ENCODE measurements at regions not wholly inside any gene's neighbourhood (a gene's known extent, or its start where the extent isn't known, plus 50 kb on each side); places are given as distances from the start of the nearest gene placed in this dataset.

DNA sequence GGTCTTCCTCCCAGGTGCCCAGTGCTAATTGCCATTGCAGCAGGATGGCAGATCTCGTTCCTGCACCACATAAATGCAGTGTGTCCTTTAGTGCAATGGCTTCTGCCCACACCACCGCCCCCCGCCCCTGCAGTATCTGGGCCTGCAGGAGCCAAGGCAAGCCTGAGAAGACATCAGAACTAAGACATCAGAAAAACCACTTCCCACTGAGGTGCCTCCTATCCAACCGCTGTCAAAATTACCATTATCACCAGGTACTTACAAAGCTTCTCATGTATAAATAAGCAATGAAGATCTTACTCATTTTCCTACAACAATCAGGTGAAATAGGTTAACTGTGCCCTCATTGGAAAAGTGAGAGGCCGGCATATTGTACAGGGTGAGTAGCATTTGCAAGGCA lies 228.8 kb downstream of the FBXO15 start:
- H3K4me1 Mint-ChIP-seq (ENCODE audit: low read depth) = peaks cover 2% of the 10 kb centered on the region
- no peaks in the 10 kb centered on the region for H3K27me3 Mint-ChIP-seq (ENCODE audit: low read depth)
- H3K27ac Mint-ChIP-seq = no peak overlapping the region
- H3K36me3 Mint-ChIP-seq (ENCODE audit: low read depth) = peaks cover 2% of the 10 kb centered on the region
- H3K9me3 Mint-ChIP-seq = no peaks in the 10 kb centered on the region
- H3K4me3 Mint-ChIP-seq = no peak overlapping the region

- no peaks in the 10 kb centered on the region for H3K36me3 Mint-ChIP-seq (ENCODE audit: low read depth)
- H3K9me3 Mint-ChIP-seq = no peaks in the 10 kb centered on the region
- no peak overlapping the region for H3K4me3 Mint-ChIP-seq
- H3K27ac Mint-ChIP-seq = no peak overlapping the region
- H3K4me1 Mint-ChIP-seq (ENCODE audit: low read depth) = peaks cover 2% of the 10 kb centered on the region
- no peaks in the 10 kb centered on the region for H3K27me3 Mint-ChIP-seq (ENCODE audit: low read depth)
Measured at GRCh38 chr18:73917046-73917445, 230.6 kb downstream of the FBXO15 start.

- Mint-ChIP-seq H3K27me3 (ENCODE audit: low read depth) (no peaks in the 10 kb centered on the region), H3K9me3 (no peaks in the 10 kb centered on the region), H3K4me3 (no peak overlapping the region), H3K4me1 (ENCODE audit: low read depth) (peaks cover 2% of the 10 kb centered on the region), H3K36me3 (ENCODE audit: low read depth) (no peaks in the 10 kb centered on the region), H3K27ac (no peak overlapping the region)
Measured at GRCh38 chr18:73913505-73913904, 234.1 kb downstream of the FBXO15 start.

GRCh38 chr18:73908323-73908722 lies 239.3 kb downstream of the FBXO15 start:
- Mint-ChIP-seq H3K9me3 (no peaks in the 10 kb centered on the region), H3K36me3 (ENCODE audit: low read depth) (peaks cover 1% of the 10 kb centered on the region), H3K27ac (no peak overlapping the region), H3K4me3 (no peak overlapping the region), H3K4me1 (ENCODE audit: low read depth) (no peaks in the 10 kb centered on the region), H3K27me3 (ENCODE audit: low read depth) (peaks cover 4% of the 10 kb centered on the region)

DNA sequence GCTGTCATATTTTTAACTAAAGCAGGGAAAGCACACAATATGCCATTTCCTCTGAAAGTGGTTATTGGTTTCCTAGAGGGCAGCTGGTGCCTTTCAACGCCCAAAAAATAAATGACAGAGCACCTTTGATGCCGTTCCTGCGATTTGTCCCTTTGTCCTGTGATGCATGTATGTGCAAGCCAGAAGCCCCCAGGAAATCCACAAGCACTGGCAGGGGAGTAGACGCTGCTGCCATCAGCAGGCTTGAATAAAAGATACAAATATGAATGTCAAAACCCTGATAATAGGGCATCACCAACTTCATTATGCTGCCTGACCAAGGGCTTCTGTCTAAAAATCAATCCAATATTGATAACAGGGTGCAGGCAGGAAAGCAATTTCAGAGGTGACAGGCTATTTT lies 246.1 kb downstream of the FBXO15 start:
- Mint-ChIP-seq H3K27me3 (ENCODE audit: low read depth) (peaks cover 3% of the 10 kb centered on the region), H3K27ac (no peak overlapping the region), H3K9me3 (no peaks in the 10 kb centered on the region), H3K36me3 (ENCODE audit: low read depth) (peaks cover 1% of the 10 kb centered on the region), H3K4me3 (no peak overlapping the region), H3K4me1 (ENCODE audit: low read depth) (no peaks in the 10 kb centered on the region)

DNA sequence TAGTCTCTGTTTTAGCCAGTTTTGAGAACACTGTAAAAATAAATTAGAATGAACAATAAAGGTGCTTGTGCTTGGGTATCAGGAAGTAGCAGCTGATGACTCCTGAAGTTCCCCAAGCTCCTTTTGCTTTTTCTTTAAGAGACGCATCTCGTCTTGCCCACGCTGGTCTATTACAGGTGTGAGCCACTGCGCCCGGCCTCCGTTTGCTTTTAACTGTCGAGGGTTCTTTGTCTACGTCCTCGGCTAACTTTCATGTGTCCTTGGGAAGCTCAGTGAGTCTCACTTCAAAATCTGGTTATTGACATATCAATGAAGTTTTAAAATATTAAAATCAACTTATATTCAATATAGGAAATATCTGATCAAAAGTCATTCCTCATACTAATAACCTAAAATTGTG lies 246.5 kb downstream of the FBXO15 start:
- H3K36me3 Mint-ChIP-seq (ENCODE audit: low read depth) = no peaks in the 10 kb centered on the region
- H3K4me1 Mint-ChIP-seq (ENCODE audit: low read depth) = no peaks in the 10 kb centered on the region
- no peaks in the 10 kb centered on the region for H3K27me3 Mint-ChIP-seq (ENCODE audit: low read depth)
- H3K9me3 Mint-ChIP-seq = no peaks in the 10 kb centered on the region
- no peak overlapping the region for H3K4me3 Mint-ChIP-seq
- no peak overlapping the region for H3K27ac Mint-ChIP-seq

DNA sequence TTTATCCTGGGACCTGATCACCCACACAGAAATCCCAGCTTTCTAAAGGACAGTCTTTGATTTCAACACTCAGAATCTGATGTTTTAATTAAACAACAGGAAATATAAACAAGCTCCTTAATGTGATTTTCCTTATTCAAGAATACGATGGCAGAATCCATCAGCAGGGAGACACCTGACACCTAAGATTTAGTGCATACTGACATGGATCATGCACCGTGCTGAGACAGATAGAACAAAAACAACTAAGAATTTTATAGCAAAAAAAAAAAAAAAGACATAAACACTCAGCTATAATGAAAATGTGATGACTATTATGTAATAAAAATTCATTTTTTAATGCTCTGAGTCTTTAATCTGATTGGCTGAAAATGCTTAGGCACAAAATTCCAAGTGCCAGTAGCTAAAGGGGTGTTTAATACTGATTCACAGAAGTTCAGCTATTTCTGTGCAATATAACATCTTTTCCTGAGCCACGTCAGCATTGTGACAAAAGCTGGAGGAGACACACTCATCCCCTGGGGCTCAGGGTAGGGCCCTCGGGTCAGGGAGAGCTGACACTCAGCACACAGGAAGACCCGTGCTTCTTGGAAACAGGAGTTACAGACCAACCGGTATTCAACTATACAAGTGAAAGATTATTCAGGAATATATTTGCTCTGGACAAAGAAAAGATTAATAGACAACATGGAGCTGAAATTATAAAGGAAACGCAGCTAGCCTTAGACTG lies 247.4 kb downstream of the FBXO15 start:
- Mint-ChIP-seq H3K9me3 (no peaks in the 10 kb centered on the region), H3K27me3 (ENCODE audit: low read depth) (no peaks in the 10 kb centered on the region), H3K4me3 (no peak overlapping the region), H3K4me1 (ENCODE audit: low read depth) (no peaks in the 10 kb centered on the region), H3K27ac (no peak overlapping the region), H3K36me3 (ENCODE audit: low read depth) (no peaks in the 10 kb centered on the region)

DNA sequence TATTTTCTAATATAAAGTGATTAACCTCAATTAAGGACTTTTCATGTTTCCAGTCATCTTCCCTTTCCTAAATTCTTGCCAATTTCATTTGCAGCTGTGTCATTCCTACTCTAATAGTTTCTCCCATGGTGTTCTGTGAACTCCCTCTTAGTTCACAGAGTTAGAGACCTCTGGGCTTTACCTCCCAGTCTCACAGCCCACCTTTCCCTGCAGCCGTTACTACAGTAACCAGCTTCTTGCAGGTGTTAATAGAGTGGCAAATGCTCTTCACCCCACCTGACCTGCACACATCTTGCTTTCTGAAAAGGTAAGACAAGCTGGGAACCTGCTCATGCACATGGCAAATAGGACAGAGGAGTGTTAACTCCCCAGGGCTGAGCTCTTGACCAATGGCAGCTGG lies 250.1 kb downstream of the FBXO15 start:
- Mint-ChIP-seq H3K27me3 (ENCODE audit: low read depth) (no peaks in the 10 kb centered on the region), H3K9me3 (no peaks in the 10 kb centered on the region), H3K36me3 (ENCODE audit: low read depth) (no peaks in the 10 kb centered on the region), H3K4me3 (no peak overlapping the region), H3K27ac (no peak overlapping the region), H3K4me1 (ENCODE audit: low read depth) (no peaks in the 10 kb centered on the region)

GRCh38 chr18:73896685-73897084 lies 250.9 kb downstream of the FBXO15 start:
- H3K9me3 Mint-ChIP-seq = no peaks in the 10 kb centered on the region
- no peak overlapping the region for H3K4me3 Mint-ChIP-seq
- H3K4me1 Mint-ChIP-seq (ENCODE audit: low read depth) = no peaks in the 10 kb centered on the region
- H3K27me3 Mint-ChIP-seq (ENCODE audit: low read depth) = no peaks in the 10 kb centered on the region
- no peaks in the 10 kb centered on the region for H3K36me3 Mint-ChIP-seq (ENCODE audit: low read depth)
- no peak overlapping the region for H3K27ac Mint-ChIP-seq

GRCh38 chr18:73895701-73896100 lies 251.9 kb downstream of the FBXO15 start:
- H3K4me3 Mint-ChIP-seq = no peak overlapping the region
- no peak overlapping the region for H3K27ac Mint-ChIP-seq
- H3K9me3 Mint-ChIP-seq = no peaks in the 10 kb centered on the region
- H3K27me3 Mint-ChIP-seq (ENCODE audit: low read depth) = no peaks in the 10 kb centered on the region
- H3K36me3 Mint-ChIP-seq (ENCODE audit: low read depth) = no peaks in the 10 kb centered on the region
- H3K4me1 Mint-ChIP-seq (ENCODE audit: low read depth) = no peaks in the 10 kb centered on the region

- H3K4me3 Mint-ChIP-seq = no peak overlapping the region
- no peaks in the 10 kb centered on the region for H3K9me3 Mint-ChIP-seq
- H3K27me3 Mint-ChIP-seq (ENCODE audit: low read depth) = no peaks in the 10 kb centered on the region
- no peaks in the 10 kb centered on the region for H3K36me3 Mint-ChIP-seq (ENCODE audit: low read depth)
- H3K27ac Mint-ChIP-seq = no peak overlapping the region
- no peaks in the 10 kb centered on the region for H3K4me1 Mint-ChIP-seq (ENCODE audit: low read depth)
Measured at GRCh38 chr18:73893880-73894279, 253.8 kb downstream of the FBXO15 start.

GRCh38 chr18:73891572-73892421 lies 255.8 kb downstream of the FBXO15 start:
- Mint-ChIP-seq H3K27me3 (ENCODE audit: low read depth) (no peaks in the 10 kb centered on the region), H3K36me3 (ENCODE audit: low read depth) (no peaks in the 10 kb centered on the region), H3K4me3 (no peak overlapping the region), H3K27ac (no peak overlapping the region), H3K4me1 (ENCODE audit: low read depth) (no peaks in the 10 kb centered on the region), H3K9me3 (no peaks in the 10 kb centered on the region)

GRCh38 chr18:73888565-73888964 lies 259.1 kb downstream of the FBXO15 start:
- H3K4me1 Mint-ChIP-seq (ENCODE audit: low read depth) = no peaks in the 10 kb centered on the region
- H3K9me3 Mint-ChIP-seq = no peaks in the 10 kb centered on the region
- no peak overlapping the region for H3K27ac Mint-ChIP-seq
- H3K36me3 Mint-ChIP-seq (ENCODE audit: low read depth) = no peaks in the 10 kb centered on the region
- H3K27me3 Mint-ChIP-seq (ENCODE audit: low read depth) = no peaks in the 10 kb centered on the region
- H3K4me3 Mint-ChIP-seq = no peak overlapping the region

DNA sequence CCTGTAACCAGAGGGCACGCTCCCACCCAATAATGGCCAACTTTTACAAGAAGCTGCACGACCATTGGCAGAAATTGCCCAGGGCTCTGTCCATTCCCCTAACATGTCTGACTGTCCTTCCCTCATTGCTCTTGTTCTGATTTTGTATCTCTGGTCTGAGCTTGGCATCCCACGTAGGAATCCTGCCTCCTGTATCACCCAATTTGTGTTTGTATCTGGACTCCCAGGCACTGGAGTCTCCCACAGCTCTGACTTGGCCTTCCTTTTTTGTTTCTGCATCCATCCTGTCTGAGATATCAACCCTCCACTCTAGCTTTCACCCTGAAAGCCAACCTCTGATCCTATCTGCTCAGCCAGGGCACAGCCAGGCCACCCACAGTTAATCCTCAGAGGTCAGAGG lies 259.8 kb downstream of the FBXO15 start:
- no peaks in the 10 kb centered on the region for H3K4me1 Mint-ChIP-seq (ENCODE audit: low read depth)
- no peak overlapping the region for H3K27ac Mint-ChIP-seq
- H3K36me3 Mint-ChIP-seq (ENCODE audit: low read depth) = no peaks in the 10 kb centered on the region
- no peaks in the 10 kb centered on the region for H3K27me3 Mint-ChIP-seq (ENCODE audit: low read depth)
- no peak overlapping the region for H3K4me3 Mint-ChIP-seq
- H3K9me3 Mint-ChIP-seq = no peaks in the 10 kb centered on the region

GRCh38 chr18:73884868-73885267 lies 262.8 kb downstream of the FBXO15 start:
- H3K9me3 Mint-ChIP-seq = no peaks in the 10 kb centered on the region
- peaks cover 8% of the 10 kb centered on the region for H3K4me1 Mint-ChIP-seq (ENCODE audit: low read depth)
- no peak overlapping the region for H3K27ac Mint-ChIP-seq
- H3K36me3 Mint-ChIP-seq (ENCODE audit: low read depth) = peaks cover 3% of the 10 kb centered on the region
- H3K4me3 Mint-ChIP-seq = no peak overlapping the region
- no peaks in the 10 kb centered on the region for H3K27me3 Mint-ChIP-seq (ENCODE audit: low read depth)

Data from T-helper 1 cell treated with Interleukin-12 subunit alpha and Interleukin-12 subunit beta and Interleukin-4 antibody, amounts not matched to agents 30 μg/mL and 1 μg/mL, for 36 hours (primary cell).